HL-60 (cell line): ENCODE measurements at regions not wholly inside any gene's neighbourhood (a gene's known extent, or its start where the extent isn't known, plus 50 kb on each side); places are given as distances from the start of the nearest gene placed in this dataset.

Source experiments
- DNase-seq, 2 experiments: peaks; one replicate each; pipeline ENCODE4 v3.0.0-alpha.2; 2010 to 2020; ENCODE audit warnings: low read depth in 1 of 2, low spot score in 1 of 2
- H3K27ac ChIP-seq: fragments of 250-450 bp; sonication (Bioruptor Pico); replicated peaks from 2 replicates; pipeline ENCODE4 v1.5.1; 2020; ENCODE audit warnings: mild to moderate bottlenecking, moderate library complexity
- H3K27me3 ChIP-seq: fragments of 250-450 bp; sonication (Bioruptor Pico); 2 replicates; pipeline ENCODE4 v1.5.1; 2021; ENCODE audit warnings: mild to moderate bottlenecking, moderate library complexity; ENCODE audit not compliant: insufficient read depth, poor library complexity, severe bottlenecking
- H3K4me3 ChIP-seq: replicated peaks from 2 replicates; pipeline ENCODE4 v1.5.1; 2011; ENCODE audit warnings: mild to moderate bottlenecking, control low read depth, low read length; ENCODE audit not compliant: insufficient read depth
- CTCF ChIP-seq: IDR thresholded peaks from one replicate; pipeline ENCODE4 v1.5.1; 2011; ENCODE audit warnings: low read length, control low read depth, inconsistent platforms; ENCODE audit not compliant: insufficient read depth
- GABPA ChIP-seq: IDR thresholded peaks from 2 replicates; pipeline ENCODE4 v1.6.1; 2012; ENCODE audit warnings: low read depth
- POLR2AphosphoS5 ChIP-seq: IDR thresholded peaks from 2 replicates; pipeline ENCODE4 v1.6.1; 2012; ENCODE audit warnings: low read depth
- REST ChIP-seq: IDR thresholded peaks from 2 replicates; pipeline ENCODE4 v1.6.1; 2012; ENCODE audit warnings: low read depth; ENCODE audit not compliant: insufficient replicate concordance
- SPI1 ChIP-seq: IDR thresholded peaks from 2 replicates; pipeline ENCODE4 v1.6.1; 2012; ENCODE audit warnings: low read depth, mild to moderate bottlenecking, borderline replicate concordance

DNA sequence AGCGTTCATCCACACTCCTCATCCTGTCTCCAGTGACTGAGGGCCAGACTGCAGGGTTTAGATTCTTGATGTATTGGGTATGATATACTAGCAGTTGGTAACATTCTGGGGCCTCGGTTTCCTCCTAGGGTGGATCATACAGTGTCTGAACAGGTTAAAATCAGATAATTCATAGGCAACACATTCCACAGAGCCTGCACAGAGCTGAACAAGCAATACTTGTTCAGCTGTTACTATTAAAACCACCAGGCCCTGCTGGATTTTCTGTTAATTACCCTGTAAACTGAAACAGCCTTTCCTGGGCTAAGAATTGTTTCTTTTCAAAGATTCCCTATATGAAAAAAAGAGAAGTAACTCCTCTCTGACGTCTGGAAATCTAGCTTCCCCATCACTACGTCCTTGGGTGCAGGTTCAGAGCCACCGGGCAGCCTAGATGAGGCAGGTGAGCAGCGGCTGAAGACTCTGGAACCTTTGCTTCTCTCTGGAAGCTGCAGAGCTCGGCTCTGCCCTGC lies 1313.5 kb upstream of the WWC1 start:
- no peak for DNase-seq
- no peak overlapping the region for H3K27ac ChIP-seq
- no peak for TF ChIP-seq CTCF
- TF ChIP-seq GABPA: no peak
- TF ChIP-seq POLR2AphosphoS5: no peak
- no peak for TF ChIP-seq REST
- TF ChIP-seq SPI1: no peak
- peaks cover 26% of the 10 kb centered on the region for H3K27me3 ChIP-seq
- no peak overlapping the region for H3K4me3 ChIP-seq

DNA sequence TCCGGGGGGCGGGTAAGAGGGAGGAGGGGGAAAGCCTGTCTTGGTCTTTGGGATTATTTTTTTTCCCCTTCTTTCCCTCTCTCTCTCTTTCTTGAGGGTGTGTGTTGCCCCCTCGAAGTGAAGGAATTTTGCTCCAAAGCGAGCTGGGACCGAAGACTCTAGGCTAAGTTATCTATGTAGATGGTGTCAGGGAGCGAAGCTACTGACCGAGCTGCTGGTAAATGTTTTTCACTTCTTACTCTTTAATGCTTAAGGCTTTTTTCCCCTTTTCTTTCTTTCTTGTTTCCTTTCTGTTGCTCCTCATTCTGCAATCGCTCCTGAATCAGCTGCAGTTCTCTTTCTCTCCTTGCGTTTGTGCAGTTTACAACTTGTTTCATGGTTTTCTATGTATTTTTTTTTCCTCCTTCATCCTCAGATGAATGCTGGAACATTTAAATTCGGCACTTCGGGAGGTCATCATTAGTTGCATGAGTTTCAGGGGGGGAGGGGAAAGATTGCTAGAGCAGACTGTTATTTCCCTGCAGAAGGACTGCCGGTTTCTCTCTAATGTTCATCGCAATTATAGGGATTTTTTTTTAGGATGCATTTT lies 1312.0 kb upstream of the WWC1 start:
- no peak for DNase-seq
- peaks cover 26% of the 10 kb centered on the region for H3K27me3 ChIP-seq
- TF ChIP-seq SPI1: no peak
- no peak for TF ChIP-seq POLR2AphosphoS5
- TF ChIP-seq REST: no peak
- TF ChIP-seq CTCF: no peak
- no peak for TF ChIP-seq GABPA
- H3K27ac ChIP-seq: no peak overlapping the region
- no peak overlapping the region for H3K4me3 ChIP-seq

- TF ChIP-seq POLR2AphosphoS5: no peak
- TF ChIP-seq GABPA: no peak
- no peak for TF ChIP-seq CTCF
- no peak for TF ChIP-seq REST
- TF ChIP-seq SPI1: no peak
- no peak for DNase-seq
- Histone ChIP-seq H3K27ac (no peak overlapping the region), H3K4me3 (no peak overlapping the region), H3K27me3 (peaks cover 26% of the 10 kb centered on the region)
These were observed 1310.8 kb upstream of the WWC1 start for GRCh38 chr5:166980666-166981065.
